ENCODE measurements at regions not wholly inside any gene's neighbourhood (a gene's known extent, or its start where the extent isn't known, plus 50 kb on each side); places are given as distances from the start of the nearest gene placed in this dataset.

- TF ChIP-seq, protein P1, sequence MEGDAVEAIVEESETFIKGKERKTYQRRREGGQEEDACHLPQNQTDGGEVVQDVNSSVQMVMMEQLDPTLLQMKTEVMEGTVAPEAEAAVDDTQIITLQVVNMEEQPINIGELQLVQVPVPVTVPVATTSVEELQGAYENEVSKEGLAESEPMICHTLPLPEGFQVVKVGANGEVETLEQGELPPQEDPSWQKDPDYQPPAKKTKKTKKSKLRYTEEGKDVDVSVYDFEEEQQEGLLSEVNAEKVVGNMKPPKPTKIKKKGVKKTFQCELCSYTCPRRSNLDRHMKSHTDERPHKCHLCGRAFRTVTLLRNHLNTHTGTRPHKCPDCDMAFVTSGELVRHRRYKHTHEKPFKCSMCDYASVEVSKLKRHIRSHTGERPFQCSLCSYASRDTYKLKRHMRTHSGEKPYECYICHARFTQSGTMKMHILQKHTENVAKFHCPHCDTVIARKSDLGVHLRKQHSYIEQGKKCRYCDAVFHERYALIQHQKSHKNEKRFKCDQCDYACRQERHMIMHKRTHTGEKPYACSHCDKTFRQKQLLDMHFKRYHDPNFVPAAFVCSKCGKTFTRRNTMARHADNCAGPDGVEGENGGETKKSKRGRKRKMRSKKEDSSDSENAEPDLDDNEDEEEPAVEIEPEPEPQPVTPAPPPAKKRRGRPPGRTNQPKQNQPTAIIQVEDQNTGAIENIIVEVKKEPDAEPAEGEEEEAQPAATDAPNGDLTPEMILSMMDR (IDR thresholded peaks at IDR 0.05), result no peak
- TF ChIP-seq POLR2AphosphoS5 (IDR thresholded peaks at IDR 0.05), result no peak
Measured at GRCh38 chr2:186009341-186009740, 270.7 kb downstream of the FSIP2 start.
